Ascending aorta (tissue), 2 donors: ENCODE measurements at regions not wholly inside any gene's neighbourhood (a gene's known extent, or its start where the extent isn't known, plus 50 kb on each side); places are given as distances from the start of the nearest gene placed in this dataset.

Source experiments
- DNase-seq, 2 donors: peaks; one replicate each; pipeline ENCODE4 v3.0.0-alpha.2; 2019; ENCODE audit warnings: low spot score in 2 of 2
- H3K27ac ChIP-seq, 2 donors: fragments of 200-600 bp; sonication (generic); one replicate each; pipeline ENCODE4 v1.5.1; 2016 to 2017; ENCODE audit warnings: mild to moderate bottlenecking in 1 of 2
- H3K27me3 ChIP-seq: fragments of 200-600 bp; sonication (generic); one replicate; pipeline ENCODE4 v1.5.1; 2017
- H3K36me3 ChIP-seq, 2 donors: fragments of 200-600 bp; sonication (generic); one replicate each; pipeline ENCODE4 v1.5.1; 2016
- H3K4me1 ChIP-seq, 2 donors: fragments of 200-600 bp; sonication (generic); one replicate each; pipeline ENCODE4 v1.5.1; 2016 to 2017; ENCODE audit warnings: mild to moderate bottlenecking in 1 of 2
- H3K4me3 ChIP-seq, 2 donors: fragments of 200-600 bp; sonication (generic); one replicate each; pipeline ENCODE4 v1.5.1; 2016 to 2017; ENCODE audit warnings: mild to moderate bottlenecking in 1 of 2
- H3K9me3 ChIP-seq, 2 donors: fragments of 200-600 bp; sonication (generic); one replicate each; pipeline ENCODE4 v1.5.1; 2016
- intact Hi-C: fragments of 100-400 bp; cut with DNase I; formaldehyde crosslinking; loops from one replicate; pipeline ENCODE4 v1.15.1; 2023
- TF ChIP-seq, protein P1 (sequence below), 3 experiments: fragments of 200-600 bp in 2 of 3; fragments of 450-650 bp in 1 of 3; sonication (generic) in 2 of 3; IDR thresholded peaks; one replicate each; pipeline ENCODE4 v1.5.1; 2016 to 2019; ENCODE audit warnings: antibody characterized with exemption in 3 of 3, mild to moderate bottlenecking in 1 of 3, moderate library complexity in 1 of 3

GRCh38 chr12:125461831-125462230 is 396.6 kb downstream of the AACS start:
- no peaks in the 10 kb centered on the region for H3K27me3 ChIP-seq
- no peaks in the 10 kb centered on the region for H3K4me1 ChIP-seq
- DNase-seq, result no peak
- H3K9me3 ChIP-seq, result no peaks in the 10 kb centered on the region
- no peak overlapping the region for H3K4me3 ChIP-seq
- no peaks in the 10 kb centered on the region for H3K36me3 ChIP-seq
- no peak overlapping the region for H3K27ac ChIP-seq
- TF ChIP-seq, protein P1, sequence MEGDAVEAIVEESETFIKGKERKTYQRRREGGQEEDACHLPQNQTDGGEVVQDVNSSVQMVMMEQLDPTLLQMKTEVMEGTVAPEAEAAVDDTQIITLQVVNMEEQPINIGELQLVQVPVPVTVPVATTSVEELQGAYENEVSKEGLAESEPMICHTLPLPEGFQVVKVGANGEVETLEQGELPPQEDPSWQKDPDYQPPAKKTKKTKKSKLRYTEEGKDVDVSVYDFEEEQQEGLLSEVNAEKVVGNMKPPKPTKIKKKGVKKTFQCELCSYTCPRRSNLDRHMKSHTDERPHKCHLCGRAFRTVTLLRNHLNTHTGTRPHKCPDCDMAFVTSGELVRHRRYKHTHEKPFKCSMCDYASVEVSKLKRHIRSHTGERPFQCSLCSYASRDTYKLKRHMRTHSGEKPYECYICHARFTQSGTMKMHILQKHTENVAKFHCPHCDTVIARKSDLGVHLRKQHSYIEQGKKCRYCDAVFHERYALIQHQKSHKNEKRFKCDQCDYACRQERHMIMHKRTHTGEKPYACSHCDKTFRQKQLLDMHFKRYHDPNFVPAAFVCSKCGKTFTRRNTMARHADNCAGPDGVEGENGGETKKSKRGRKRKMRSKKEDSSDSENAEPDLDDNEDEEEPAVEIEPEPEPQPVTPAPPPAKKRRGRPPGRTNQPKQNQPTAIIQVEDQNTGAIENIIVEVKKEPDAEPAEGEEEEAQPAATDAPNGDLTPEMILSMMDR (IDR thresholded peaks at IDR 0.05), result no peak
- intact Hi-C loops, result no loop called here

DNA sequence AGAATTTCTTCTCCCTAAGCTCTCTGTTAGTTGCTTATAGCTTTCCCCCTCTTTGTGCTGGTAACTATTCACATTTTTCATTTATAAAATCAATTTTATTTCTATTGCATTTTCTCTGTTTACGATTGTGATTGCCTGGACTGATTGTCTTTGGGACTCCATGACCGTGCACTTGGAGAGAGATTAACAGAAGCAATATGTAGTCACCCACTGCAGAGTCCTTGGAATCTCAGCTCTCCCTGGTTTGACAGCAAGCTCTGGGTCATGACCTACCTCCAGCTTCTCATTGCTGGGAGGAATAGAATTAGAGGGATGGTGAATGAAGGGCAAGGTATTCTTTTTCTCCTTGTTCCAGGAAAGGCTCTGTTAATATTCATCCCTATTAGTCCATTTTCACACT is 398.2 kb downstream of the AACS start:
- intact Hi-C loops, result no loop called here
- DNase-seq, result no peak
- H3K27ac ChIP-seq, result no peak overlapping the region
- no peaks in the 10 kb centered on the region for H3K36me3 ChIP-seq
- no peaks in the 10 kb centered on the region for H3K27me3 ChIP-seq
- no peaks in the 10 kb centered on the region for H3K9me3 ChIP-seq
- TF ChIP-seq, protein P1 (IDR thresholded peaks at IDR 0.05), result no peak
- no peaks in the 10 kb centered on the region for H3K4me1 ChIP-seq
- H3K4me3 ChIP-seq, result no peak overlapping the region

DNA sequence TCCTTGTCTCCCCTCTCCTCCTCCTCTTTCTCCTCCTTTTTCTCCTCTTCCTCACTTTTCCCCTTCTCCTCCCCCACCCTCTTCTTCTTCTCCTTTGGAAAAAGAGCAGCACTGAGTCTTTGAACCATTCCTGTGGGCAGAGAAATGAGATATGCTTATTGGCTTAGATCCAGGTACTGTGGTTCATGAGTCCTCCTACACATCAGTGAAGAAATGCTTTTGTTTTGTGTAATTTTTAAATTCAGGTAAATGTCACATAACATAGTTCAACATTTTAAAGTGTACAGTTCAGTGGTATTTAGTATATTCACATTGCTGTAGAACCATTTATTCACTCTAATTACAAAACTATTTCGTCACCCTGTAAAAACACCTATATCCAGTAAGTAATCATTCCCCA is 402.1 kb downstream of the AACS start:
- no peak overlapping the region for H3K27ac ChIP-seq
- DNase-seq, result no peak
- H3K4me3 ChIP-seq, result no peak overlapping the region
- intact Hi-C loops, result no loop called here
- H3K9me3 ChIP-seq, result no peaks in the 10 kb centered on the region
- no peaks in the 10 kb centered on the region for H3K36me3 ChIP-seq
- H3K4me1 ChIP-seq, result no peaks in the 10 kb centered on the region
- TF ChIP-seq, protein P1 (IDR thresholded peaks at IDR 0.05), result no peak
- no peaks in the 10 kb centered on the region for H3K27me3 ChIP-seq

- DNase-seq, result no peak
- intact Hi-C loops, result no loop called here
- Histone ChIP-seq H3K4me3 (no peak overlapping the region), H3K36me3 (no peaks in the 10 kb centered on the region), H3K27me3 (no peaks in the 10 kb centered on the region), H3K27ac (no peak overlapping the region), H3K9me3 (no peaks in the 10 kb centered on the region), H3K4me1 (no peaks in the 10 kb centered on the region)
- TF ChIP-seq, protein P1 (IDR thresholded peaks at IDR 0.05), result no peak
Observed at GRCh38 chr12:125469683-125470082, 404.4 kb downstream of the AACS start.

DNA sequence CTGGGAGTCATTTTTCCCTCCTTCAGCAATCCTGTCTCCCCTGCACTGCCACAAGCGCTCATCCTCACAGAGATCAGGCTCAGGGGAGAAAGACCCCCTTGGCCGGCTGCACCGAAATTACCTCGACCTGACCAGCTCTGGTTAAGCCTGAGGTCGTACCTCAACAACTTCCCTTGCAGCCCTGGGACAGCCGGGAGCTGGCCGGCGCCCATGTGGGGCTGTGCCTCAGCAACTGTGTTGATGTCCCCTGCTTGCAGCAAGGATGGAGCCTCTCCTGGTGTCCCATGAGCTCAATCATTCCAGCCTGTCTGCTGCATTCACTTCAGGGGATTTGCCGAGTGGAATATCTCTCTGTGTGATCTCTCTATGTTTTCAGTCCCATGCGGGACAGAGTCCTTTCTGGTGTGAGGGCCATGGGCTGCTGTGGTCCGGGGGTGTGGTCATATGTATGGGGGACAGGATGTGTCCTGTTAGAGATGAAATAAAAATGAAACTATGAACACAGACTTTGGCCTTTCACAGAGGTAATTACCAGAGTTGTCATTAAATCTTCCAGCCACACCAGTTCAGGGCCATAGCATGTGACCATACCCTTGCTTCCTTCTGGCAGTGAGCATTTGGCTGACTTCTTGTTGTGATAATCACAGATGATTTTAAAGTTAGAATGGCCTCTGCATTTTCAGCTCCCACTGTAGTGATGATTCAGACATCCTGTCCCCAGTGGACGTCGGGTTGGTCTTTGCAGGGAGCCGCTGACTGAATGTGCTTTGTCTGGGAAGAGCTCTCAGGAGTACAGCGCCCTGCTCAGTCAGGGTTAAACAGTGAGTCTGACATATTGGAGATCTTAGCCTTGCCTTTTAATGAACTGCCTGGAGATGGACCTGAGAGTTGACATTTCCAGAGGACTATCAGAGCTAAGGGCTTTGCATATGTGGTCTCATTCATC is 405.9 kb downstream of the AACS start:
- Histone ChIP-seq H3K9me3 (no peaks in the 10 kb centered on the region), H3K4me3 (no peak overlapping the region), H3K36me3 (no peaks in the 10 kb centered on the region), H3K27me3 (no peaks in the 10 kb centered on the region), H3K4me1 (no peaks in the 10 kb centered on the region), H3K27ac (no peak overlapping the region)
- intact Hi-C loops, result no loop called here
- TF ChIP-seq, protein P1 (IDR thresholded peaks at IDR 0.05), result no peak
- DNase-seq, result no peak
